HEK293T (cell line): ENCODE measurements at regions not wholly inside any gene's neighbourhood (a gene's known extent, or its start where the extent isn't known, plus 50 kb on each side); places are given as distances from the start of the nearest gene placed in this dataset.

ENCODE experiments used
- CTCF ChIA-PET: fragments of 350-600 bp; formaldehyde crosslinking; extraction: SDS; loops from one replicate; lab custom pipeline; 2021; ENCODE audit warnings: antibody characterized with exemption, inconsistent platforms; lab: Yijun Ruan, JAX
- POLR2A ChIA-PET: fragments of 350-600 bp; formaldehyde crosslinking; extraction: SDS; loops from one replicate; lab custom pipeline; 2020; ENCODE audit warnings: antibody characterized with exemption, inconsistent platforms; lab: Yijun Ruan, JAX
- DNase-seq: peaks from one replicate; pipeline ENCODE4 v3.0.0; 2012; ENCODE audit warnings: mixed read lengths; ENCODE audit errors: extremely low spot score
- ARNT ChIP-seq: fragments of 450-650 bp; IDR thresholded peaks from 2 replicates; pipeline ENCODE4 v1.6.1; 2017; ENCODE audit warnings: mild to moderate bottlenecking
- BHLHE40 ChIP-seq: fragments of 450-650 bp; IDR thresholded peaks from 2 replicates; pipeline ENCODE4 v1.6.1; 2016; ENCODE audit warnings: mild to moderate bottlenecking, moderate library complexity, borderline replicate concordance
- CTBP1 ChIP-seq: fragments of 450-650 bp; IDR thresholded peaks from 2 replicates; pipeline ENCODE4 v1.6.1; 2016; ENCODE audit warnings: borderline replicate concordance
- ELF4 ChIP-seq: fragments of 450-650 bp; IDR thresholded peaks from 2 replicates; pipeline ENCODE4 v1.6.1; 2017; ENCODE audit warnings: antibody characterized with exemption
- FOXA1 ChIP-seq: fragments of 450-650 bp; IDR thresholded peaks from 2 replicates; pipeline ENCODE4 v1.6.1; 2016; ENCODE audit warnings: mild to moderate bottlenecking
- FOXK2 ChIP-seq: fragments of 450-650 bp; IDR thresholded peaks from 2 replicates; pipeline ENCODE4 v1.6.1; 2016; ENCODE audit warnings: mild to moderate bottlenecking
- FOXM1 ChIP-seq: fragments of 450-650 bp; IDR thresholded peaks from 2 replicates; pipeline ENCODE4 v1.6.1; 2017; ENCODE audit warnings: mild to moderate bottlenecking, borderline replicate concordance
- HDGF ChIP-seq: fragments of 450-650 bp; IDR thresholded peaks from 2 replicates; pipeline ENCODE4 v1.6.1; 2017; ENCODE audit warnings: antibody characterized with exemption, borderline replicate concordance
- L3MBTL2 ChIP-seq: fragments of 450-650 bp; conservative IDR thresholded peaks from 2 replicates; pipeline ENCODE4 v1.6.1; 2016; ENCODE audit warnings: mild to moderate bottlenecking
- LEF1 ChIP-seq: fragments of 450-650 bp; IDR thresholded peaks from 2 replicates; pipeline ENCODE4 v1.6.1; 2017; ENCODE audit warnings: mild to moderate bottlenecking, borderline replicate concordance
- NFRKB ChIP-seq: fragments of 450-650 bp; IDR thresholded peaks from 2 replicates; pipeline ENCODE4 v1.6.1; 2016; ENCODE audit warnings: mild to moderate bottlenecking, moderate library complexity
- PKNOX1 ChIP-seq: fragments of 450-650 bp; IDR thresholded peaks from 2 replicates; pipeline ENCODE4 v1.6.1; 2016
- SP1 ChIP-seq: fragments of 450-650 bp; IDR thresholded peaks from 2 replicates; pipeline ENCODE4 v1.6.1; 2017
- SUZ12 ChIP-seq: fragments of 450-650 bp; IDR thresholded peaks from 2 replicates; pipeline ENCODE4 v1.6.1; 2016; ENCODE audit warnings: mild to moderate bottlenecking
- TARDBP ChIP-seq: fragments of 450-650 bp; IDR thresholded peaks from 2 replicates; pipeline ENCODE4 v1.6.1; 2016
- ZNF384 ChIP-seq: fragments of 450-650 bp; IDR thresholded peaks from 2 replicates; pipeline ENCODE4 v1.6.1; 2016

DNA sequence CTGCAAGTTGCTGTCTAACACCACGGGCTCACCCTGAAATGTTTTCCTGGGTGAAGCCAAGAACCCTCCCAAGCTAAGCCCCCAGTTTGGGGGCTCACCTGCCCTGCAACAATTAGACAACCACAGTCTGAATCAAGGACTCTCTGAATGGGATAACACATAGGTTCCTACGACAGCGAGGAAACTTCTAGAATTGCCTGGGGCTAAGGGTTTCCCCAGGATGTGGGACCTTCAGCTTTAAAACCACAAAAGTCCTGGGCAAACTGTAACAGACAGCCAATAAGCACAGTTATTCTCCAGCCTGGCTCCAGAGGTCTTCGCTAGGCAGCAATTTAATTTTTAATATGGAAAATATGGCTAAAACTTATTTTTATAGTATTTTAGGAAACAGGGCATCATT, 162.6 kb downstream of the PRKX start:
- DNase-seq: no peak
- ChIA-PET CTCF (no interaction called here), POLR2A (no interaction called here)
- TF ChIP-seq CTBP1: no peak
- TF ChIP-seq LEF1: no peak
- TF ChIP-seq ZNF384: no peak
- no peak for TF ChIP-seq TARDBP
- TF ChIP-seq SP1: no peak

- POLR2A ChIA-PET: no interaction called here
- CTCF ChIA-PET: no interaction called here
- TF ChIP-seq PKNOX1: peak; percentile 81
- no peak for TF ChIP-seq SP1
- peak; percentile 21 for DNase-seq
These were observed 163.2 kb downstream of the PRKX start for GRCh38 chrX:3550160-3550751.

- ChIA-PET CTCF (no interaction called here), POLR2A (interaction anchor here (0.6 kb wide), 1 partner anchor 37 kb away, joined by 3 read pairs; no protein-coding TSS in a partner anchor)
- no peak for TF ChIP-seq L3MBTL2
- DNase-seq: peak; percentile 16
These were observed 164.0 kb downstream of the PRKX start for GRCh38 chrX:3549411-3549911.

- DNase-seq: peak; percentile 26
- TF ChIP-seq ELF4: no peak
- TF ChIP-seq HDGF: no peak
- no peak for TF ChIP-seq ARNT
- TF ChIP-seq ZNF384: no peak
- TF ChIP-seq TARDBP: no peak
- TF ChIP-seq PKNOX1: no peak
- no peak for TF ChIP-seq FOXM1
- no peak for TF ChIP-seq SP1
- TF ChIP-seq L3MBTL2: no peak
- TF ChIP-seq SUZ12: no peak
- ChIA-PET POLR2A (interaction anchor here (0.6 kb wide), 1 partner anchor 36 kb away, joined by 3 read pairs; no protein-coding TSS in a partner anchor), CTCF (no interaction called here)
These were observed 164.6 kb downstream of the PRKX start for GRCh38 chrX:3548765-3549391.

GRCh38 chrX:3545901-3546300, 167.5 kb downstream of the PRKX start:
- TF ChIP-seq TARDBP (no peak), SUZ12 (no peak), NFRKB (no peak), CTBP1 (no peak)
- CTCF ChIA-PET: no interaction called here
- POLR2A ChIA-PET: no interaction called here
- DNase-seq: no peak

- DNase-seq: no peak
- ChIA-PET CTCF (no interaction called here), POLR2A (no interaction called here)
- TF ChIP-seq FOXK2: no peak
- no peak for TF ChIP-seq FOXM1
- TF ChIP-seq PKNOX1: no peak
- TF ChIP-seq NFRKB: no peak
- no peak for TF ChIP-seq LEF1
- TF ChIP-seq SUZ12: no peak
- no peak for TF ChIP-seq ZNF384
- TF ChIP-seq FOXA1: no peak
- no peak for TF ChIP-seq HDGF
- TF ChIP-seq TARDBP: no peak
- no peak for TF ChIP-seq ARNT
These were observed 172.1 kb downstream of the PRKX start for GRCh38 chrX:3541336-3541735.

DNA sequence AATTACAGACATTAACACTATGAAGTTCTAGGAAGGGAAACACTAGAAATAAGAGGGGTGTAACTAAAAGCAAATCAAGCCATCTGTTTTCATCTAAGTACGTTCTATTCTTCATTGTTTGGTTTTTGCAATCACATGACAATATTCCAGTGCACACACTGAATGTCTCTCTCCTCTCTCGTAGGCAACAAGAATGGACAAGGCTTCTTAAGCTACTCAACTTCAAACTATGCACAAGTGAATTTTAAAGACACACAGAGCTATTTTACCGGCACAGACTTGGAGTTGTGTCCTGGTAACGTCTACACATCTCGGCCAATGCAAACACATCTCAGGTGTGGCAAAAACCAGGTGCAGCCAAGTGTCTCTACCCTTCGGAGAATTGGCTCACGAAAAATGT, 173.3 kb downstream of the PRKX start:
- CTCF ChIA-PET: no interaction called here
- TF ChIP-seq ARNT (no peak), FOXM1 (no peak), ELF4 (no peak), PKNOX1 (no peak), NFRKB (no peak), BHLHE40 (no peak), CTBP1 (no peak), TARDBP (no peak), HDGF (no peak), FOXA1 (no peak), LEF1 (no peak), SP1 (no peak), ZNF384 (no peak)
- no peak for DNase-seq
- POLR2A ChIA-PET: no interaction called here
